NCI-H2107 treated with DMSO at 0.1 percent for 48 hours (cell line): ENCODE measurements at regions not wholly inside any gene's neighbourhood (a gene's known extent, or its start where the extent isn't known, plus 50 kb on each side); places are given as distances from the start of the nearest gene placed in this dataset.

Experiments used
- DNase-seq: peaks from one replicate; lab custom pipeline; 2025; ENCODE audit not compliant: unreplicated experiment; lab: John Stamatoyannopoulos, UW

GRCh38 chr11:134008634-134009071 is 51.9 kb upstream of the IGSF9B start:
- DNase-seq, result no peak

- no peak for DNase-seq
Measured at GRCh38 chr11:134013518-134013917, 55.4 kb upstream of the JAM3 start.

GRCh38 chr11:134014511-134014910 is 54.4 kb upstream of the JAM3 start:
- peak; percentile 22 for DNase-seq

GRCh38 chr11:134015556-134015955 is 53.3 kb upstream of the JAM3 start:
- DNase-seq, result no peak

- DNase-seq, result no peak
Measured at GRCh38 chr11:134017511-134018430, 51.1 kb upstream of the JAM3 start.
